Mucosa of rectum (tissue), 2 donors: ENCODE measurements at regions not wholly inside any gene's neighbourhood (a gene's known extent, or its start where the extent isn't known, plus 50 kb on each side); places are given as distances from the start of the nearest gene placed in this dataset.

Experiments
- H3K27ac ChIP-seq, 2 donors: one replicate each; pipeline ENCODE4 v1.7.0; 2013; ENCODE audit warnings: inconsistent platforms in 2 of 2, low read depth in 2 of 2, low read length in 2 of 2
- H3K27me3 ChIP-seq, 2 donors: one replicate each; pipeline ENCODE4 v1.7.0; 2013; ENCODE audit warnings: low read length in 2 of 2; ENCODE audit not compliant: control insufficient read depth in 2 of 2, insufficient read depth in 2 of 2
- H3K36me3 ChIP-seq, 2 donors: one replicate each; pipeline ENCODE4 v1.7.0; 2013; ENCODE audit warnings: low read length in 2 of 2; ENCODE audit not compliant: control insufficient read depth in 2 of 2, insufficient read depth in 2 of 2
- H3K4me1 ChIP-seq, 2 donors: one replicate each; pipeline ENCODE4 v1.7.0; 2013; ENCODE audit warnings: low read length in 2 of 2, mild to moderate bottlenecking in 1 of 2; ENCODE audit not compliant: control insufficient read depth in 2 of 2, insufficient read depth in 2 of 2
- H3K4me3 ChIP-seq, 2 donors: one replicate each; pipeline ENCODE4 v1.7.0; 2013; ENCODE audit warnings: low read length in 2 of 2
- H3K9ac ChIP-seq, 2 donors: one replicate each; pipeline ENCODE4 v1.7.0; 2013; ENCODE audit warnings: low read length in 2 of 2, low read depth in 1 of 2, mild to moderate bottlenecking in 1 of 2
- H3K9me3 ChIP-seq, 2 donors: one replicate each; pipeline ENCODE4 v1.7.0; 2013; ENCODE audit warnings: low read length in 2 of 2; ENCODE audit not compliant: control insufficient read depth in 2 of 2
- donor health status: healthy.
- donor health status: Normal muscosa, but diverticular disease.

GRCh38 chr4:147020456-147020855, 74.8 kb upstream of the TTC29 start:
- Histone ChIP-seq H3K9ac (no peak overlapping the region), H3K27ac (no peak overlapping the region), H3K27me3 (peaks cover 0 to under 1% of the 10 kb centered on the region in 2 donors), H3K36me3 (no peaks in the 10 kb centered on the region), H3K4me1 (no peaks in the 10 kb centered on the region), H3K9me3 (no peaks in the 10 kb centered on the region), H3K4me3 (no peak overlapping the region)

- Histone ChIP-seq H3K4me3 (no peak overlapping the region), H3K9me3 (no peaks in the 10 kb centered on the region), H3K4me1 (no peaks in the 10 kb centered on the region), H3K27ac (no peak overlapping the region), H3K27me3 (no peaks in the 10 kb centered on the region), H3K9ac (no peak overlapping the region), H3K36me3 (no peaks in the 10 kb centered on the region)
Observed at GRCh38 chr4:147025042-147025441, 79.4 kb upstream of the TTC29 start.

GRCh38 chr4:147029296-147029695, 83.6 kb upstream of the TTC29 start:
- H3K27me3 ChIP-seq: no peaks in the 10 kb centered on the region
- no peaks in the 10 kb centered on the region for H3K4me1 ChIP-seq
- H3K4me3 ChIP-seq: no peak overlapping the region
- H3K9me3 ChIP-seq: no peaks in the 10 kb centered on the region
- no peak overlapping the region for H3K27ac ChIP-seq
- H3K9ac ChIP-seq: no peak overlapping the region
- no peaks in the 10 kb centered on the region for H3K36me3 ChIP-seq

GRCh38 chr4:147034372-147034771, 88.7 kb upstream of the TTC29 start:
- Histone ChIP-seq H3K27ac (no peak overlapping the region), H3K4me3 (no peak overlapping the region), H3K9ac (no peak overlapping the region), H3K36me3 (no peaks in the 10 kb centered on the region), H3K9me3 (no peaks in the 10 kb centered on the region), H3K27me3 (no peaks in the 10 kb centered on the region), H3K4me1 (no peaks in the 10 kb centered on the region)

GRCh38 chr4:147037069-147037468, 91.4 kb upstream of the TTC29 start:
- H3K9ac ChIP-seq: no peak overlapping the region
- no peak overlapping the region for H3K27ac ChIP-seq
- H3K4me1 ChIP-seq: no peaks in the 10 kb centered on the region
- H3K27me3 ChIP-seq: no peaks in the 10 kb centered on the region
- H3K9me3 ChIP-seq: no peaks in the 10 kb centered on the region
- H3K4me3 ChIP-seq: no peak overlapping the region
- no peaks in the 10 kb centered on the region for H3K36me3 ChIP-seq

- Histone ChIP-seq H3K4me1 (no peaks in the 10 kb centered on the region), H3K36me3 (no peaks in the 10 kb centered on the region), H3K4me3 (no peak overlapping the region), H3K9me3 (no peaks in the 10 kb centered on the region), H3K27me3 (no peaks in the 10 kb centered on the region), H3K9ac (no peak overlapping the region), H3K27ac (no peak overlapping the region)
Observed at GRCh38 chr4:147039976-147040575, 94.4 kb upstream of the TTC29 start.

- Histone ChIP-seq H3K4me3 (no peak overlapping the region), H3K9me3 (no peaks in the 10 kb centered on the region), H3K9ac (no peak overlapping the region), H3K4me1 (no peaks in the 10 kb centered on the region), H3K36me3 (no peaks in the 10 kb centered on the region), H3K27me3 (no peaks in the 10 kb centered on the region), H3K27ac (no peak overlapping the region)
Observed at GRCh38 chr4:147040874-147041273, 95.2 kb upstream of the TTC29 start.

- Histone ChIP-seq H3K27me3 (no peaks in the 10 kb centered on the region), H3K4me1 (no peaks in the 10 kb centered on the region), H3K9me3 (no peaks in the 10 kb centered on the region), H3K4me3 (no peak overlapping the region), H3K27ac (no peak overlapping the region), H3K36me3 (no peaks in the 10 kb centered on the region), H3K9ac (no peak overlapping the region)
Observed at GRCh38 chr4:147041376-147041775, 95.7 kb upstream of the TTC29 start.

GRCh38 chr4:147042046-147042445, 96.4 kb upstream of the TTC29 start:
- H3K36me3 ChIP-seq: no peaks in the 10 kb centered on the region
- no peaks in the 10 kb centered on the region for H3K27me3 ChIP-seq
- no peaks in the 10 kb centered on the region for H3K9me3 ChIP-seq
- H3K4me3 ChIP-seq: no peak overlapping the region
- no peaks in the 10 kb centered on the region for H3K4me1 ChIP-seq
- H3K9ac ChIP-seq: no peak overlapping the region
- H3K27ac ChIP-seq: no peak overlapping the region

- H3K9ac ChIP-seq: no peak overlapping the region
Observed at GRCh38 chr4:147044241-147044640, 98.6 kb upstream of the TTC29 start.

GRCh38 chr4:147049946-147050345, 104.3 kb upstream of the TTC29 start:
- no peak overlapping the region for H3K9ac ChIP-seq
- no peaks in the 10 kb centered on the region for H3K4me1 ChIP-seq
- no peaks in the 10 kb centered on the region for H3K9me3 ChIP-seq
- no peak overlapping the region for H3K27ac ChIP-seq
- H3K36me3 ChIP-seq: no peaks in the 10 kb centered on the region
- H3K27me3 ChIP-seq: no peaks in the 10 kb centered on the region
- H3K4me3 ChIP-seq: no peak overlapping the region

More at GRCh38 chr4:147044241-147044640, 98.6 kb upstream of the TTC29 start:
- Histone ChIP-seq H3K4me3 (no peak overlapping the region), H3K27ac (no peak overlapping the region), H3K9me3 (no peaks in the 10 kb centered on the region), H3K27me3 (no peaks in the 10 kb centered on the region), H3K36me3 (no peaks in the 10 kb centered on the region), H3K4me1 (no peaks in the 10 kb centered on the region)
